ENCODE measurements at regions not wholly inside any gene's neighbourhood (a gene's known extent, or its start where the extent isn't known, plus 50 kb on each side); places are given as distances from the start of the nearest gene placed in this dataset.
"Not testable (repeated sequence)": the region's sequence is repeated elsewhere in the genome, so short reads cannot be mapped to it uniquely, and the experiment has no call there.

- DNase-seq (ENCODE audit: low spot score), result no peak
Observed at GRCh38 chr13:79660361-79660760, 179.4 kb downstream of the NDFIP2 start.

GRCh38 chr13:79659121-79659521 lies 178.2 kb downstream of the NDFIP2 start:
- DNase-seq (ENCODE audit: low spot score), result no peak

DNA sequence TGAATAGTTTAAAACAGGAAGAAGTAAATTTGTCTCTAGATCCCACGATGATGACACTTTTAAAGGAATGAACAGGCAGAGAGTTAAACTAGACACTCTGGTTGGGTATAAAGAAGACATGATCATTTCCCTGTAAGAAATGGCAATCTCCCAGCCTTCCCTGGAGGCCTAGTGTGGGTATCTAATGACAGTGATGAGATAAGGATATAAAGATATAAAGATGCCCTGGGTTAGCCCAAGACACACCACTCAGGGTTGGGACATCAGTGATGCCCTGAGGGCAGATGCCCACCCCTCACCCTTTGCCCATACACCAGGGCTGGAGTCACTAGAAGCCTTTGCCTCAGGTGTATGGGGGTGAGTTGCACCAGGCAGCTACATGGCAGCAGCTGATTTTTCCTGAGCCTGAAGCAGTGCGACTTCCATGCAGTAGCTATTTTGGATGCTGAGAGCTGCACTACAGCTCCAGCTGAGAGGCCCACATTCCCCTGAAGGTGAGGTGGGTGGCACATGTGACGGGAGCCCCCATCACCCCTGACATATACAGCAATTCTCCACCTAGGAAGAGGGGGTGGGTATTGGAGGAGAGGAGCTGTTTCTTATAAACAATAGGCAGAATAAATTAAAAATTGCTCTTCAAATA lies 177.5 kb downstream of the NDFIP2 start:
- no peak for DNase-seq (ENCODE audit: low spot score)

DNA sequence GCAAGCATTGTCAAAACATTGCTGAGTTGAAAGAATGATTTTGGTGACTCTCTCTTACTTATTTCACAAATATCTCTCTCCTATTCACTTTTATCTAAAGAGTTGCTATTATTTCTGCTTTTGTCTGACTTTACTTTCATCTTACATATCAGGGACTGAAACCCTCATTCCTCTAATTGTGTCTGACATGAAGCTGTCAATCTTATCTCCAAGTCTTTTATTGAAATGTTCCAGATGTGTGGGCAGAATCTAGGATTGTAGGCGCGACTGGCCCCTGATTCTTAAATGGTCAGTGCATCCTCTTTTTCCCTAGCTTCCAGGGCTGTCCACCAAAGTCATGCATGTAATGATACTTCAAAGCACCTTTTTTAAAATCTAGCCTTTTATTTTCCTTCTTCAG lies 174.6 kb downstream of the NDFIP2 start:
- DNase-seq (ENCODE audit: low spot score), result no peak

GRCh38 chr13:79654520-79654919 lies 173.6 kb downstream of the NDFIP2 start:
- no peak for DNase-seq (ENCODE audit: low spot score)

GRCh38 chr13:79650688-79651087 lies 169.7 kb downstream of the NDFIP2 start:
- DNase-seq (ENCODE audit: low spot score), result no peak

- DNase-seq (ENCODE audit: low spot score), result no peak
Observed at GRCh38 chr13:79648191-79648590, 167.2 kb downstream of the NDFIP2 start.

GRCh38 chr13:79647533-79647932 lies 166.6 kb downstream of the NDFIP2 start:
- no peak for DNase-seq (ENCODE audit: low spot score)

DNA sequence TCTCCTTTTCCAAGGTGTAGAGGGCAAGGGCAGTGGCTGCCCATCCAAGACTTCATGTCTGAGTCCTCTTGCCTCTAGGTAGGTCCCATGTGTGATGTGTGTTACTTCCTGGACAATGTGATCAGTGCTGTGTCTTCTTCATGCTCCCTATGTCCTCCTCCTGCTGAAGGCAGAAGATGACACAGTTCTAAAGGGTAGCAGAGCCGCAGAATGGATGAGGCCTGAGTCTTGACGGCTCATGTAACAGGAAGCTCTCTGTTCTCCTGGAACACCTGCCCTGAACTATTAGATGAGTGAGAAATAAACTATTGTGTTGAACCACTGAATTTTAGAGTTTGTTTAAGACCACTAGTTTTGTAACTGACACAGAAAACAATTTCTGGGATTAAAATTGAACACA lies 165.9 kb downstream of the NDFIP2 start:
- no peak for DNase-seq (ENCODE audit: low spot score)

DNA sequence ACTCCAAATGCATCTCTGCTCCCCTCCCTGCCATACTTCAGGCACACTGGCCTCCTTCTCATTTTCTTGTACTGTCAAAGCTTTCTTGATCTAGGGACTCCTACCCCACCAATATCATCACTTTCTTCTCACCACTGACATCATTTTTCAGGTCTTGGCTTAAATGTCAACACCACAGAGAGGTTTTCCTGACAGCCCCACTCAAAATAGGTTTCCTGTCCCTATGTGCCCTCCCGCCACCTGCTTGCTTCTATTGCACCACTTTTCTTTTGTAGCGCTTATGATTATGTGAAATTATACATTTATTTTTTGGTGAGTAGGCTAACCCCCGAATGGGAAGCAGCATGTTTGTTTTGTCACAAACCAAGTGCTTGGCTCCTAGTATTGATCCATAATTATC lies 164.6 kb downstream of the NDFIP2 start:
- DNase-seq (ENCODE audit: low spot score), result no peak

GRCh38 chr13:79642596-79642995 lies 161.6 kb downstream of the NDFIP2 start:
- no peak for DNase-seq (ENCODE audit: low spot score)

DNA sequence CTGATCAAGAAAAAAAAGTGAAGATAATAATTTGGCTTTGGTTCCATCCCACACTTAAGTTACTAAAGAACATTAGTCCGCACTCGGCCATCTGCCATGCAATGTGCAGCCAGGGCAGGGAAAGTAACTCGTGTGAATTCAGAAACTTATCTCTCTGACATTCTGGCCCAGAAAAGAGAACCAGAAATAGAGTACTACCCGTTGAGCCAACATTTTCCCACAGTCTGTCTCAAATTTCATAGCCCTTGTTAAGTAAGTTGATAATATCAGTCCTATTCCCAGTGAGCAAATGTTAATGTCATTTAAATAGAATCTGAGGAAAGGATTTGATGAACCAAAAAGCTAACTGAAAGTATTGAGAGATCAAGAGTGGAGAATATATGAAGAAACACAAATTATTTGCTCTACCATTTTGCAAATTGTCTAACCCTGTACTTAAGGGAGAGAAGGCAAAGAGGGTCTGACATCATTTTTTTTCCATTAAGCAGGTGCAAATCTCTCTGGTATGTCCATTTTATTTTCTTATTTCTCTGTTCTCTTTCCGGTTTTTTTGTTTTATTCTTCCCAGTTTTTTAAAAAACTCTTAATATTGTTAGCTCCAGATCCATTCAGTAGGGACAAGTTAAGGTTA lies 156.3 kb downstream of the NDFIP2 start:
- no peak for DNase-seq (ENCODE audit: low spot score)

DNA sequence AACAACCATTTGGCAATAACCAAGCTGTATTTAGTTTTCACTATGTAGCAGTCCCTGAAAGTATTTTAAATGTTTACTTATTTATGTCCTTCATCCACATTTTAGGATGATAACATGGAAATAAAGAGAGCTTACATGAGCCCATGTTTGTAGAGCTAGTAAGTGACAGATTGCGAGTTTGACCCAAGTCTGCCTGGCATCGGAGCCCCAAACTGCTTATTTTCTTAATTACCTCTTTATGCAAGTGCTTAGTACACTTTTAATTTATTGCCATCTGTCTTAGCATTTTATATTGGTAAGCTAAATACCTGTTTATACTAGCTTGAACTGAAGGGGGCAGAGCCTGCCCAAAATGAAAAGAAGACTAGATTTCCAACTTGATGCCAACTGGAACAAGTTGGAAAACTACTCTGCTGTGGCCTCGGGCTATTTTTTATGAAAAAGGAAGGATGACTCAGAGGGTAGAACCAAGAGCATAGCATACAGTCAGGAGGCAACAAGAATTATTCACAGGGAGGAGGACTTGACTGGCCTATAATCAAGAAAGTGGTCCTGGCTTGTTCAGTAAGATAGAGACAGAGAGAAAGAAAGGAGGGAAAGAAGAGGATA lies 150.2 kb downstream of the NDFIP2 start:
- no peak for DNase-seq (ENCODE audit: low spot score)

DNA sequence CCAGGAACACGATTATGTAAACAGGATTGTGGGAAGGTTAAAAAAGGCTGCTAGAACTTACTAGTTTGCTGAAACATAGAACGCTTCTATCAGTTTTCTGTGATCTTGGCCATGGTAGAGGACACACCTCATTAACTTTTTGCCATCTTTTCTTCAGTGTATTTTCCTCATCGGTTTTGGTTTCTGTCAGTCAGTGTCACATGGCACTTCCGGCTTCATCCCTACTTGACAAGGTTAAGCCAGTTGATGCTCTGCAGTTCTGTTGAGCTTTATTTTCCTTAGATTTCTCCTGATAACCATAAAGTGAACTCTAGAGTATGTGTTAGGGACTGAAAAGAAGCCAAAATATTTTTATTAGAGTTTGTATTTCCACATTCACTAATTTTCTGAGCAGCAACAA lies 147.5 kb downstream of the NDFIP2 start:
- no peak for DNase-seq (ENCODE audit: low spot score)

- no peak for DNase-seq (ENCODE audit: low spot score)
Observed at GRCh38 chr13:79626924-79627323, 146.0 kb downstream of the NDFIP2 start.

- no peak for DNase-seq (ENCODE audit: low spot score)
Observed at GRCh38 chr13:79625517-79625916, 144.6 kb downstream of the NDFIP2 start.

GRCh38 chr13:79621902-79622301 lies 140.9 kb downstream of the NDFIP2 start:
- DNase-seq (ENCODE audit: low spot score), result no peak

GRCh38 chr13:79621449-79621848 lies 140.5 kb downstream of the NDFIP2 start:
- DNase-seq (ENCODE audit: low spot score), result no peak

GRCh38 chr13:79614250-79614918 lies 133.4 kb downstream of the NDFIP2 start:
- DNase-seq (ENCODE audit: low spot score), result no peak

DNA sequence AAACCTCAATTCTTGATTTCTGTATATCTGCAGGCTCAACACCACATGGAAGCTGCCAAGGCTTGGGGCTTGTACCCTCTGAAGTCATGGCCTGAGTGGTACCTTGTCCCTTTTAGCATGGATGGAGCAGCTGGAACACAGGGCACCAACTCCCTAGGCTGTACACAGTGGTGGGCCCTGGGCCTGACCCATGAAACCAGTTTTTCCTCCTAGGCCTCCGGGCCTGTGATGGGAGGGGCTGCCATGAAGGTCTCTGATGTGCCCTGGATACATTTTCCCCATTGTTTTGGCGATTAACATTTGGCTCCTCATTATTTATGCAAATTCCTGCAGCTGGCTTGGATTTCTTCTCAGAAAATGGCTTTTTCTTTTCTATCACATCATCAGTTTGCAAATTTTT lies 131.6 kb downstream of the NDFIP2 start:
- no peak for DNase-seq (ENCODE audit: low spot score)

DNA sequence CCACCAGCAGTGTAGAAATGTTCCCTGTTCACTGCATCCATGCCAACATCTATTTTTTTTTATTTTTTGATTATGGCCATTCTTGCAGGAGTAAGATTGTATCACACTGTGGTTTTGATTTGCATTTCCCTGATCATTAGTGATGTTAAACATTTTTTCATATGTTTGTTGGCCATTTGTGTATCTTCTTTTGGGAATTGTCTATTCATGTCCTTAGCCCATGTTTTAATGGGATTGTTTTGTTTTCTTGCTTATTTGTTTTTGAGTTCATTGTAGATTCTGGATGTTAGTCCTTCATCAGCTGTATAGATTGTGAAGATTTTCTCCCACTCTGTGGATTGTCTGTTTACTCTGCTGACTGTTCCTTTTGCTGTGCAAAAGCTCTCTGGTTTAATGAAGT lies 126.9 kb downstream of the NDFIP2 start:
- DNase-seq (ENCODE audit: low spot score), result not testable (repeated sequence)

All from NAMALWA (cell line).